Large intestine (tissue), 3 donors: ENCODE measurements at regions not wholly inside any gene's neighbourhood (a gene's known extent, or its start where the extent isn't known, plus 50 kb on each side); places are given as distances from the start of the nearest gene placed in this dataset.

Experiments used
- DNase-seq, 2 donors: peaks; one replicate each; pipeline versions ENCODE4 v3.0.0 to v3.0.0-alpha.2; 2013
- H3K27ac ChIP-seq: one replicate; pipeline ENCODE4 v1.5.1; 2013; ENCODE audit warnings: low read length
- H3K27me3 ChIP-seq: 2 replicates; pipeline ENCODE4 v1.6.1; 2013; ENCODE audit warnings: low read length; ENCODE audit not compliant: control insufficient read depth, insufficient read depth
- H3K36me3 ChIP-seq: 2 replicates; pipeline ENCODE4 v1.6.1; 2013; ENCODE audit warnings: low read length; ENCODE audit not compliant: control insufficient read depth, insufficient read depth
- H3K4me1 ChIP-seq: one replicate; pipeline ENCODE4 v1.6.1; 2013; ENCODE audit warnings: low read length; ENCODE audit not compliant: control insufficient read depth, insufficient read depth
- H3K4me3 ChIP-seq: one replicate; pipeline ENCODE4 v1.5.1; 2013; ENCODE audit warnings: low read length
- H3K9me3 ChIP-seq: one replicate; pipeline ENCODE4 v1.6.1; 2013; ENCODE audit warnings: mild to moderate bottlenecking, low read depth, low read length, moderate library complexity; ENCODE audit not compliant: control insufficient read depth
- WGBS: methylation state at CpG from one replicate; pipeline ENCODE4 v1.1.5; 2013; ENCODE audit warnings: low lambda C conversion rate; ENCODE audit not compliant: insufficient coverage; 5-methylcytosine and 5-hydroxymethylcytosine counted together

GRCh38 chr10:8902926-8903325 lies 848.4 kb downstream of the GATA3 start:
- H3K4me1 ChIP-seq, result no peaks in the 10 kb centered on the region
- DNase-seq, result no peak
- H3K4me3 ChIP-seq, result no peak overlapping the region
- no peaks in the 10 kb centered on the region for H3K27me3 ChIP-seq
- H3K9me3 ChIP-seq, result no peaks in the 10 kb centered on the region
- 70% methylated on average over 2 of the region's 2 CpGs for WGBS
- no peaks in the 10 kb centered on the region for H3K36me3 ChIP-seq
- no peak overlapping the region for H3K27ac ChIP-seq

DNA sequence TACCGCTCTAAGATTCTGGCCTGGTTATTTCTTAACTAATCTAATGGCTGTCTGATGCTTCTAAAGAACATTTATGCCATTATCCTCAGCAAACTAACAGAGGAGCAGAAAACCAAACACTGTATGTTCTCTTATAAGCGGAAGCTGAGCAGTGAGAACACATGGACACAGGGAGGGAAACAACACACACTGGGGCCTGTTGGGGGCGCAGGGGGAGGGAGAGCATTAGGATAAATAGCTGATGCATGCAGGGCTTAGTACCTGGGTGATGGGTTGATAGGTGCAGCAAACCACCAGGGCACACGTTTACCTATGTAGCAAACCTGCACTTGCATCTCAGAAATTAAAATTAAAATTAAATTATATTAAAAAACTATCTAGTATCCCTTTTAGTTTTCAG lies 853.5 kb downstream of the GATA3 start:
- DNase-seq, result no peak
- Histone ChIP-seq H3K27ac (no peak overlapping the region), H3K4me3 (no peak overlapping the region), H3K4me1 (no peaks in the 10 kb centered on the region), H3K27me3 (no peaks in the 10 kb centered on the region), H3K9me3 (no peaks in the 10 kb centered on the region), H3K36me3 (no peaks in the 10 kb centered on the region)
- 100% methylated on average over 1 of the region's 4 CpGs for WGBS

GRCh38 chr10:8910314-8910713 lies 855.8 kb downstream of the GATA3 start:
- DNase-seq, result no peak
- no CpG with 5 or more reads among the region's 3 CpGs for WGBS
- Histone ChIP-seq H3K4me3 (no peak overlapping the region), H3K9me3 (no peaks in the 10 kb centered on the region), H3K27me3 (no peaks in the 10 kb centered on the region), H3K36me3 (no peaks in the 10 kb centered on the region), H3K4me1 (no peaks in the 10 kb centered on the region), H3K27ac (no peak overlapping the region)

DNA sequence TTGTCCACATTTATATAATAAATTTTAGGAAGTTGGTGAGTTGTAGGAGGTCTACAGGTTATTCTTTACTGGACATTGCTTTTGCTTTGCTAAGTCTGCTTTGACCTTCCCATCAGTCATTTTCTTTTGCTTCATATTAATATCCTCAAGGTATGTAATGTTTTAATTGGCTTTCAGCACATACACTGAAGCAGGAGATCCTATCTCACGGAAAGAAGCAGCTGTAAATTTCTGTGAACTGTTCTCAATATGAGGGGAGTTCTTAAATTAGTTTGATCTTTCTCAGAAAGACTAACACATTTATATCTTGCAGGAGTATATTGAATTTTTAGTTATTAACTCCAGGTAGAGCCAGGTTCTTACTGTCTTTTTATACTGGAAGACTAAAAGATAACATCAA lies 856.5 kb downstream of the GATA3 start:
- Histone ChIP-seq H3K27ac (no peak overlapping the region), H3K4me3 (no peak overlapping the region), H3K36me3 (no peaks in the 10 kb centered on the region), H3K4me1 (no peaks in the 10 kb centered on the region), H3K27me3 (no peaks in the 10 kb centered on the region), H3K9me3 (no peaks in the 10 kb centered on the region)
- no CpG with 5 or more reads among the region's 1 CpG for WGBS
- DNase-seq, result no peak

DNA sequence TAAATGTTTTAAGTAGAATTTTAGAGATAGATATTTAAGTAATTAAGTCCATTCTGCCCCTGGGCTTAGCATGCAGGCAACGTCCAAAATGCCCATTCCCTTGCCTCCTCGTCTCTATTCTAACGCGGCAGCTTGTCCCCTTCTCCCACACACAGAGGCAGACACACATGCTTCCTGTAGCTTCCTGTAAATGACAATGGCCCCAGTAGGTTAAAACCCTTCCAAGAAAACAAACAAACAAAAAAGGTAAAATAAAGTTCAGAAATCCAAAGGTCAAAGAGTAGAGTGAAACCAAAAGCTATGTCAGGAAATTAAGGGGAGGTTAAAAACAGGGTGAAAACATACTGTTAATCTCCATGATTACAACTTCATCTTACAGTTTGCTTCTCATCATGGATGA lies 857.6 kb downstream of the GATA3 start:
- Histone ChIP-seq H3K27me3 (no peaks in the 10 kb centered on the region), H3K4me1 (no peaks in the 10 kb centered on the region), H3K27ac (no peak overlapping the region), H3K9me3 (no peaks in the 10 kb centered on the region), H3K36me3 (no peaks in the 10 kb centered on the region), H3K4me3 (no peak overlapping the region)
- no peak for DNase-seq
- WGBS, result 51% methylated on average over 4 of the region's 4 CpGs

DNA sequence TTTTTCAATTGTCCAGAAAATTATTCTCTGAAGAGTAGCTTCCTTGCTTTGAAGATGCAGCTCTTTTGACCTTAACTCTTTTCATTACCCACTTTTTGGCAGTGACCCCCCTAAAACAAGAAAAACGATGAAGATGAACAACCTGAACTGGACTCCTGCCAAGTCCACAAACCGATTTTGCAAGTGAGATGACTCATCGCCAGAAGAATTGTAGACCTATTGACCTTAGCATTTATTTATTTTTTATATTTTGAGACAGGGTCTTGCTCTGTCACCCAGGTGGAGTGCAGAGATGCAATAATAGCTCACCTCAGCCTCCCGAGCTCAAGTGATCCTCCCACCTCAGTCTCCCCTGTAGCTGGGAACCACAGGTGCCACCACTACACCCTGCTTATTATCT lies 859.2 kb downstream of the GATA3 start:
- H3K27me3 ChIP-seq, result no peaks in the 10 kb centered on the region
- no peak for DNase-seq
- no peak overlapping the region for H3K4me3 ChIP-seq
- H3K9me3 ChIP-seq, result no peaks in the 10 kb centered on the region
- H3K4me1 ChIP-seq, result no peaks in the 10 kb centered on the region
- H3K27ac ChIP-seq, result no peak overlapping the region
- no peaks in the 10 kb centered on the region for H3K36me3 ChIP-seq
- no CpG with 5 or more reads among the region's 4 CpGs for WGBS

DNA sequence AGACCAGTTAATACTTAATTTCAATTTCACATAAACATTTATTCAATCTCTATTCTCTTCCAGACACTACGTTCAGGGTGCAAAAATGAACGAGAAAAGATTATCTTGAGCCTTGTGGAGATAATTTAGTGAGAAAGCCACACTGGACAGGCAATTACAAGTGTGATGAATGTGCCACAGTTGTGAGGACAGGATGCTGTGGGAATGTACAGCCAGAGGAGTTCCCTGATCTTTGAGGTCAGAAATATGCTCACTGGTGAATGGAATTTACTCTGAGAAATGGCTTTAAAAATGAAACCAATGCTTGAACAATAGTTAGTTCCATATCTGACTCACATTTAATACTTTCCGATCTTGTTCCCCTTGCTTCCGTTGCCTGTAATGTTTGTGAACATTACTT lies 864.8 kb downstream of the GATA3 start:
- 100% methylated on average over 1 of the region's 4 CpGs for WGBS
- Histone ChIP-seq H3K4me1 (no peaks in the 10 kb centered on the region), H3K27ac (no peak overlapping the region), H3K36me3 (no peaks in the 10 kb centered on the region), H3K4me3 (no peak overlapping the region), H3K27me3 (no peaks in the 10 kb centered on the region), H3K9me3 (no peaks in the 10 kb centered on the region)
- no peak for DNase-seq

DNA sequence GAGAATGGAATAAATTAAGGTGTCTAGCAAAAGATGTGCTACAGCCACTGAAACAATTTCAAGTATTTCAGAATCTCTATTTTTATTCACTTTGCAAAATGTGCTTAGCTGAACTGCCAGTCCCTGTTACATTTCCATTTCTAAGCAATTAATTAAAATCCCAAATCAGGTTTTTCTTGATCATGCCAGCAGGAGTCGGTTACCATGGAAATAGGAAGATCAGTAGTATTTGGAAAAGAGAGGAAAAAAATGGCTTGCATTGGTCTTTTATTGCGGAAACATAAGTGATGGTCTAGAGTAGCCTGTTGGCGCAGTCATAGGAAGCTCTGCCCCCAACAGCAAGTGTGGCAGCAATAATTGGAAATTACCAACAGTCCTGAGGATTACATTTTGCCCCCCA lies 867.1 kb downstream of the GATA3 start:
- Histone ChIP-seq H3K4me1 (no peaks in the 10 kb centered on the region), H3K9me3 (no peaks in the 10 kb centered on the region), H3K36me3 (no peaks in the 10 kb centered on the region), H3K27ac (no peak overlapping the region), H3K27me3 (no peaks in the 10 kb centered on the region), H3K4me3 (no peak overlapping the region)
- 40% methylated on average over 1 of the region's 3 CpGs for WGBS
- no peak for DNase-seq

- WGBS, result 60% methylated on average over 1 of the region's 1 CpG
- H3K27ac ChIP-seq, result no peak overlapping the region
- no peaks in the 10 kb centered on the region for H3K4me1 ChIP-seq
- no peaks in the 10 kb centered on the region for H3K9me3 ChIP-seq
- DNase-seq, result no peak
- H3K36me3 ChIP-seq, result no peaks in the 10 kb centered on the region
- no peak overlapping the region for H3K4me3 ChIP-seq
- H3K27me3 ChIP-seq, result no peaks in the 10 kb centered on the region
Observed at GRCh38 chr10:8923096-8923495, 868.6 kb downstream of the GATA3 start.

- H3K36me3 ChIP-seq, result no peaks in the 10 kb centered on the region
- no peak overlapping the region for H3K27ac ChIP-seq
- no peaks in the 10 kb centered on the region for H3K9me3 ChIP-seq
- no peak for DNase-seq
- H3K27me3 ChIP-seq, result no peaks in the 10 kb centered on the region
- H3K4me1 ChIP-seq, result no peaks in the 10 kb centered on the region
- WGBS, result 83% methylated on average over 1 of the region's 4 CpGs
- H3K4me3 ChIP-seq, result no peak overlapping the region
Observed at GRCh38 chr10:8927705-8928104, 873.2 kb downstream of the GATA3 start.

- H3K36me3 ChIP-seq, result no peaks in the 10 kb centered on the region
- H3K9me3 ChIP-seq, result no peaks in the 10 kb centered on the region
- WGBS, result 88% methylated on average over 4 of the region's 5 CpGs
Observed at GRCh38 chr10:8946451-8946850, 892.0 kb downstream of the GATA3 start.

More at GRCh38 chr10:8946451-8946850, 892.0 kb downstream of the GATA3 start:
- Histone ChIP-seq H3K4me1 (no peaks in the 10 kb centered on the region), H3K27me3 (no peaks in the 10 kb centered on the region), H3K27ac (no peak overlapping the region), H3K4me3 (no peak overlapping the region)
- no peak for DNase-seq
